ENCODE measurements at regions not wholly inside any gene's neighbourhood (a gene's known extent, or its start where the extent isn't known, plus 50 kb on each side); places are given as distances from the start of the nearest gene placed in this dataset.

DNA sequence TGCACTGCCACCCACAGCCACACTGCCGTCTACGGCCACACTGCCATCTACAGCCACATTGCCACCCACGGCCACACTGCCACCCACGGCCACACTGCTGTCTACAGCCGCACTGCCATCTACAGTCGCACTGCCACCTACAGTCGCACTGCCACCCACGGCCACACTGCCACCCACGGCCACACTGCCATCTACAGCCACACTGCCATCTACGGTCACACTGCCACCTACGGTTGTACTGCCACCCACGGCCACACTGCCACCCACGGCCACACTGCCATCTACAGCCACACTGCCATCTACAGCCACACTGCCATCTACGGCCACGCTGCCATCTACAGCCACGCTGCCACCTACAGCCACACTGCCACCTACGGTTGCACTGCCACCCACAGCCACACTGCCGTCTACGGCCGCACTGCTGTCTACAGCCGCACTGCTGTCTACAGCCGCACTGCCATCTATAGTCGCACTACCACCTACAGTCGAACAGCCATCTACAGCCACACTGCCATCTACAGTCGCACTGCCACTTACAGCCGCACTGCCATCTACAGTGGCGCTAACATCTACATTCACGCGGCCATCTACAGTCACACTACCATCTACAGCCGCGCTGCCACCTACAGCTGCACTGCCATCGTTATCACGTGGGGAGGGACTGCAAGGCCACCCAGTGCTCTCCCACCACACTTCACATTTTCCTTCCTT is 154.6 kb upstream of the AFDN start:
- TF ChIP-seq, protein P1, sequence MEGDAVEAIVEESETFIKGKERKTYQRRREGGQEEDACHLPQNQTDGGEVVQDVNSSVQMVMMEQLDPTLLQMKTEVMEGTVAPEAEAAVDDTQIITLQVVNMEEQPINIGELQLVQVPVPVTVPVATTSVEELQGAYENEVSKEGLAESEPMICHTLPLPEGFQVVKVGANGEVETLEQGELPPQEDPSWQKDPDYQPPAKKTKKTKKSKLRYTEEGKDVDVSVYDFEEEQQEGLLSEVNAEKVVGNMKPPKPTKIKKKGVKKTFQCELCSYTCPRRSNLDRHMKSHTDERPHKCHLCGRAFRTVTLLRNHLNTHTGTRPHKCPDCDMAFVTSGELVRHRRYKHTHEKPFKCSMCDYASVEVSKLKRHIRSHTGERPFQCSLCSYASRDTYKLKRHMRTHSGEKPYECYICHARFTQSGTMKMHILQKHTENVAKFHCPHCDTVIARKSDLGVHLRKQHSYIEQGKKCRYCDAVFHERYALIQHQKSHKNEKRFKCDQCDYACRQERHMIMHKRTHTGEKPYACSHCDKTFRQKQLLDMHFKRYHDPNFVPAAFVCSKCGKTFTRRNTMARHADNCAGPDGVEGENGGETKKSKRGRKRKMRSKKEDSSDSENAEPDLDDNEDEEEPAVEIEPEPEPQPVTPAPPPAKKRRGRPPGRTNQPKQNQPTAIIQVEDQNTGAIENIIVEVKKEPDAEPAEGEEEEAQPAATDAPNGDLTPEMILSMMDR (IDR thresholded peaks at IDR 0.05; ENCODE audit: unreplicated experiment), result no peak
- no peak overlapping the region for H3K27ac Mint-ChIP-seq
- DNase-seq (ENCODE audit: low spot score in 2 of 2, unreplicated experiment in 2 of 2), result no peak

DNA sequence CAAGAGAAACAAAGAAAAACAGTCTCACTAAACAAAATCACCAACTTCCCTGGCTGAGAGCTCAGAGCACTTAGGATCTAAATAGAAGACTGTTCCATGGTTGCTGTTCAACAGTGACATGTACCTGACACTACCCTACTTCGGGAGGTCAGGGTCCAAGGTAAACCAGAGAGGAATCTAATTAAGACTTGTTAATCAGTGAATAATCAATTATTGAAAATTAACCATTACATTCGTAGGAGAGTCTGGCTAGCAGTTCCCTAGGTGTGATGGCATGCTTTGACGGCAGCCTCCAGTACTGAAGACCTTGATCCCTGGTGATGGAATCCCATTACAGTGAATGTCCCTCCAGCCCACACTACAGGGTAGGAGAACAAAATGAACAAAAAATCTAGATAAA is 154.0 kb upstream of the AFDN start:
- DNase-seq (ENCODE audit: low spot score in 2 of 2, unreplicated experiment in 2 of 2), result no peak
- peaks cover 36% of the 10 kb centered on the region for H3K4me1 Mint-ChIP-seq
- TF ChIP-seq, protein P1 (IDR thresholded peaks at IDR 0.05; ENCODE audit: unreplicated experiment), result no peak
- H3K27me3 Mint-ChIP-seq (ENCODE audit: low read depth), result peaks cover 5% of the 10 kb centered on the region
- H3K27ac Mint-ChIP-seq, result no peak overlapping the region
- H3K9me3 Mint-ChIP-seq, result peaks cover 7% of the 10 kb centered on the region
- no peaks in the 10 kb centered on the region for H3K36me3 Mint-ChIP-seq
- H3K4me3 Mint-ChIP-seq, result no peak overlapping the region

More for the DNA sequence above, 154.6 kb upstream of the AFDN start:
- no peak overlapping the region for H3K4me3 Mint-ChIP-seq
- H3K9me3 Mint-ChIP-seq, result peaks cover 7% of the 10 kb centered on the region
- H3K4me1 Mint-ChIP-seq, result peaks cover 30% of the 10 kb centered on the region
- H3K36me3 Mint-ChIP-seq, result no peaks in the 10 kb centered on the region
- peaks cover 5% of the 10 kb centered on the region for H3K27me3 Mint-ChIP-seq (ENCODE audit: low read depth)

DNA sequence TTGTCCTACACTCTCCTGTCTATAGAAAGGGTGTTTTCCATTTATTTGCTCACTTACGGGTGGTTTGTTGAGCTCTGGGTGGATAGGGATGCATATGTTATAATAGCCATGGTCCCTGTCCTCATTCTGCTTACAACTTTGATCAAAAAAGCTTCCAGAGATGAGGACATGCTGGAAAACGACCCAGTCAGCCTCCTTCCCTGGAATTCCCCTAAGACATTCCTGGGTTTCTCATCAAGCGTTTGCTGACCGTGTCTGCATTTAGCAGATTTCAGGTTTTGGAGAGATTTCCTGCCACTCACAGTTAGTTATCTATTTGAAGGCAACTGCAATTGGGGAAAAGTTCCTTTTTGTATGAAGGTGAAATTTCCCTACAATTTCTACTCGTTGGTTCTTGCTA is 152.8 kb upstream of the AFDN start:
- peaks cover 7% of the 10 kb centered on the region for H3K9me3 Mint-ChIP-seq
- peaks cover 15% of the 10 kb centered on the region for H3K27me3 Mint-ChIP-seq (ENCODE audit: low read depth)
- H3K4me3 Mint-ChIP-seq, result no peak overlapping the region
- TF ChIP-seq, protein P1 (IDR thresholded peaks at IDR 0.05; ENCODE audit: unreplicated experiment), result no peak
- no peaks in the 10 kb centered on the region for H3K36me3 Mint-ChIP-seq
- peaks cover 39% of the 10 kb centered on the region for H3K4me1 Mint-ChIP-seq
- no peak overlapping the region for H3K27ac Mint-ChIP-seq
- no peak for DNase-seq (ENCODE audit: low spot score in 2 of 2, unreplicated experiment in 2 of 2)

DNA sequence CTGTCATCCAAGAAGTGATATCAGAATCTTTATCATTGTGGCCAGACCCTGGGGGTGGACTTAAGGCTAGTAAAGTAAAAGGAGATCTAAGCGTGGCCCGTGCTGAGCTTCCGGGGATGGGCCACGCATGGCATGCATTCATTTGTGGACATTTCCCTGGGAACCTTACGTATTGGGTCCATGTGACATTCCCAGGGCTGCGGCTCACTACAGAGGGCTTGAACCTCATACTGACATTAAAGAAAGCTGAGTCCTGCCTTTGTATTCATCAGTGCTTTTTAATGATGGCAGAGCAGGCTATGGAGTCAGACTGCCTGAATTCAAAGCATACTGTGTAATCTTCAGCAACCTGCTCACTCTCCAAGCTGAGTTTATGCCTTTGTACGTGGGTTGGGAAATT is 152.2 kb upstream of the AFDN start:
- TF ChIP-seq, protein P1 (IDR thresholded peaks at IDR 0.05; ENCODE audit: unreplicated experiment), result no peak
- peaks cover 42% of the 10 kb centered on the region for H3K4me1 Mint-ChIP-seq
- no peak overlapping the region for H3K27ac Mint-ChIP-seq
- DNase-seq (ENCODE audit: low spot score in 2 of 2, unreplicated experiment in 2 of 2), result no peak
- H3K9me3 Mint-ChIP-seq, result peaks cover 7% of the 10 kb centered on the region
- peaks cover 21% of the 10 kb centered on the region for H3K27me3 Mint-ChIP-seq (ENCODE audit: low read depth)
- no peak overlapping the region for H3K4me3 Mint-ChIP-seq
- H3K36me3 Mint-ChIP-seq, result no peaks in the 10 kb centered on the region

DNA sequence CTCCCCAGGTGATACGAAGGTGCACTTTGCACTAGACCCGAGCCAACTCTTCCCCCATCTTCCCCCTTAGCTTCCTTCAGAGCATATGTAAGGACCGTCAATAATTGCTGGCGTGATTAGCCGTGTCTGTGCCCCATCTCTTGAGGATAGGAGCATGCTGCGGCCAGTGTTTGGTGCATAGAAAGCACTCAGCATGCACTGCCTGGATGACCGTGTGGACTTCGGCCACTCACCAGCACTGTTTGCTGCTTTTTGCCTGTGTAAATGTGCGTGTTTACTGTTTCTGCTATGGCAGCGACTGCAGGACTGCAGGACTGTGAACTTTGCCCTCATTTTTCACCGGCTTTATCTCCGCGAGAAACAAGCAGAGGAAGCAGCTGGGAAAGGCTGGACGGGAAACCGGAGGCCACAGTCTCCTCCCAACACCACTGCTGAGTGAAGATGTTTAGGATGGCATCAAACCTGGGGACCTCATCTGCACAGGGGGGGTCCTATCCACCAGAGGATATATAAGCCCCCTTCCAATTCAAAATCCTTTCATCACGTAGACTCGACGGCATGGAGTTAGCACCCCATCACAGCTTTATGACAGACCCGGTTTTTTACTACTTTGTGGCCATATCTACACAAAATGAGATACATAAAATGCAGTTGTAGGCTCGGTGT is 150.6 kb upstream of the AFDN start:
- H3K36me3 Mint-ChIP-seq, result no peaks in the 10 kb centered on the region
- H3K9me3 Mint-ChIP-seq, result peaks cover 7% of the 10 kb centered on the region

More for the DNA sequence above, 150.6 kb upstream of the AFDN start:
- Mint-ChIP-seq H3K4me3 (no peak overlapping the region), H3K4me1 (peaks cover 30% of the 10 kb centered on the region), H3K27ac (no peak overlapping the region), H3K27me3 (ENCODE audit: low read depth) (peaks cover 34% of the 10 kb centered on the region)
- no peak for DNase-seq (ENCODE audit: low spot score in 2 of 2, unreplicated experiment in 2 of 2)
- TF ChIP-seq, protein P1 (IDR thresholded peaks at IDR 0.05; ENCODE audit: unreplicated experiment), result no peak
